ENCODE measurements at regions not wholly inside any gene's neighbourhood (a gene's known extent, or its start where the extent isn't known, plus 50 kb on each side); places are given as distances from the start of the nearest gene placed in this dataset.
"Not testable (repeated sequence)": the region's sequence is repeated elsewhere in the genome, so short reads cannot be mapped to it uniquely, and the experiment has no call there.

GRCh38 chrX:40868868-40869267 lies 133.5 kb upstream of the MED14 start:
- H2AFZ ChIP-seq (ENCODE audit: low read length), result no peak overlapping the region
- H3K9ac ChIP-seq (ENCODE audit: extremely low read depth, insufficient read length, low read length), result no peak overlapping the region
- no peak overlapping the region for H3K4ac ChIP-seq (ENCODE audit: low read depth, low read length)
- Mint-ChIP-seq H3K4me3 (no peak overlapping the region), H3K4me1 (peaks cover 2 to 5% of the 10 kb centered on the region in 2 experiments; a peak in 3 of 4 replicates), H3K27ac (no peak overlapping the region), H3K27me3 (ENCODE audit: low read depth) (no peaks in the 10 kb centered on the region; the same call in 1 of the 2 replicates), H3K9me3 (peaks cover 67 to 69% of the 10 kb centered on the region in 2 experiments), H3K36me3 (ENCODE audit: insufficient read depth in 1 of 3, low read depth in 3 of 3) (peaks cover 16 to 28% (median 27%) of the 10 kb centered on the region in 3 experiments)
- H2BK20ac ChIP-seq (ENCODE audit: low read depth, low read length, poor library complexity, severe bottlenecking), result no peak overlapping the region
- no peak overlapping the region for H3K18ac ChIP-seq (ENCODE audit: insufficient read length, low read depth, low read length)
- H2BK12ac ChIP-seq (ENCODE audit: insufficient read length, low read depth, low read length), result no peak overlapping the region
- no peak overlapping the region for H4K8ac ChIP-seq (replicated peaks; ENCODE audit: insufficient read length, low read depth, low read length)
- no CpG with 5 or more reads among the region's 3 CpGs for WGBS (ENCODE audit: extremely low coverage, insufficient read length, low lambda C conversion rate)
- DNase-seq, result no peak
- no peak overlapping the region for H3T11ph ChIP-seq (ENCODE audit: low read length)
- no peaks in the 10 kb centered on the region for H3K23me2 ChIP-seq (ENCODE audit: insufficient read length, low read depth, low read length, poor library complexity, severe bottlenecking)
- H3K56ac ChIP-seq (ENCODE audit: insufficient read length, low read depth, low read length), result no peak overlapping the region
- no peaks in the 10 kb centered on the region for H4K20me1 ChIP-seq (ENCODE audit: control insufficient read depth, insufficient read depth, insufficient read length)
- no peak overlapping the region for H2BK120ac ChIP-seq (ENCODE audit: low read depth, low read length, poor library complexity, severe bottlenecking)
- no peak overlapping the region for H2BK5ac ChIP-seq (ENCODE audit: insufficient read length, low read length)
- H3K4me1 ChIP-seq (ENCODE audit: insufficient read depth, low read length), result no peaks in the 10 kb centered on the region
- no peak overlapping the region for H3K14ac ChIP-seq (ENCODE audit: insufficient read depth, low read length)
- no peaks in the 10 kb centered on the region for H3K9me3 ChIP-seq (ENCODE audit: control insufficient read depth, low read depth, low read length)
- no peaks in the 10 kb centered on the region for H3K79me1 ChIP-seq (ENCODE audit: insufficient read depth, low read depth, low read length, poor library complexity, severe bottlenecking)
- H2BK15ac ChIP-seq (ENCODE audit: low read depth, low read length), result no peak overlapping the region
- H4K5ac ChIP-seq (ENCODE audit: insufficient read length, low read depth, low read length), result no peak overlapping the region
- no peak overlapping the region for H3K4me2 ChIP-seq (ENCODE audit: insufficient read depth, insufficient read length, low read length)
- H4K91ac ChIP-seq (ENCODE audit: insufficient read length, low read depth, low read length), result no peak overlapping the region
- no peaks in the 10 kb centered on the region for H3K79me2 ChIP-seq (ENCODE audit: insufficient read depth, low read length)
- TF ChIP-seq, protein P1, sequence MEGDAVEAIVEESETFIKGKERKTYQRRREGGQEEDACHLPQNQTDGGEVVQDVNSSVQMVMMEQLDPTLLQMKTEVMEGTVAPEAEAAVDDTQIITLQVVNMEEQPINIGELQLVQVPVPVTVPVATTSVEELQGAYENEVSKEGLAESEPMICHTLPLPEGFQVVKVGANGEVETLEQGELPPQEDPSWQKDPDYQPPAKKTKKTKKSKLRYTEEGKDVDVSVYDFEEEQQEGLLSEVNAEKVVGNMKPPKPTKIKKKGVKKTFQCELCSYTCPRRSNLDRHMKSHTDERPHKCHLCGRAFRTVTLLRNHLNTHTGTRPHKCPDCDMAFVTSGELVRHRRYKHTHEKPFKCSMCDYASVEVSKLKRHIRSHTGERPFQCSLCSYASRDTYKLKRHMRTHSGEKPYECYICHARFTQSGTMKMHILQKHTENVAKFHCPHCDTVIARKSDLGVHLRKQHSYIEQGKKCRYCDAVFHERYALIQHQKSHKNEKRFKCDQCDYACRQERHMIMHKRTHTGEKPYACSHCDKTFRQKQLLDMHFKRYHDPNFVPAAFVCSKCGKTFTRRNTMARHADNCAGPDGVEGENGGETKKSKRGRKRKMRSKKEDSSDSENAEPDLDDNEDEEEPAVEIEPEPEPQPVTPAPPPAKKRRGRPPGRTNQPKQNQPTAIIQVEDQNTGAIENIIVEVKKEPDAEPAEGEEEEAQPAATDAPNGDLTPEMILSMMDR (conservative IDR thresholded peaks at IDR 0.05), result no peak
- no peaks in the 10 kb centered on the region for H3K27me3 ChIP-seq (ENCODE audit: insufficient read depth, low read length)
- H3K23ac ChIP-seq (ENCODE audit: insufficient read length, low read depth, low read length), result no peak overlapping the region
- no peak overlapping the region for H2AK5ac ChIP-seq (ENCODE audit: insufficient read length, low read length)
- H3K27ac ChIP-seq (ENCODE audit: insufficient read length, low read depth, low read length), result no peak overlapping the region

- not testable (repeated sequence) for H3K9ac ChIP-seq (ENCODE audit: extremely low read depth, insufficient read length, low read length); H3K27ac Mint-ChIP-seq; H3K27me3 ChIP-seq (ENCODE audit: insufficient read depth, low read length); H3K23me2 ChIP-seq (ENCODE audit: insufficient read length, low read depth, low read length, poor library complexity, severe bottlenecking); H3K9me3 ChIP-seq (ENCODE audit: control insufficient read depth, low read depth, low read length); H3K4me3 Mint-ChIP-seq; H2AFZ ChIP-seq (ENCODE audit: low read length); H4K5ac ChIP-seq (ENCODE audit: insufficient read length, low read depth, low read length); H3K4me1 Mint-ChIP-seq; H3K27ac ChIP-seq (ENCODE audit: insufficient read length, low read depth, low read length); H4K8ac ChIP-seq (replicated peaks; ENCODE audit: insufficient read length, low read depth, low read length); H3K23ac ChIP-seq (ENCODE audit: insufficient read length, low read depth, low read length); H3K56ac ChIP-seq (ENCODE audit: insufficient read length, low read depth, low read length); H2BK120ac ChIP-seq (ENCODE audit: low read depth, low read length, poor library complexity, severe bottlenecking); H3K79me2 ChIP-seq (ENCODE audit: insufficient read depth, low read length); H2BK15ac ChIP-seq (ENCODE audit: low read depth, low read length); H4K20me1 ChIP-seq (ENCODE audit: control insufficient read depth, insufficient read depth, insufficient read length); H2BK12ac ChIP-seq (ENCODE audit: insufficient read length, low read depth, low read length); H2BK5ac ChIP-seq (ENCODE audit: insufficient read length, low read length); H3K79me1 ChIP-seq (ENCODE audit: insufficient read depth, low read depth, low read length, poor library complexity, severe bottlenecking); H3K18ac ChIP-seq (ENCODE audit: insufficient read length, low read depth, low read length); H3K4ac ChIP-seq (ENCODE audit: low read depth, low read length); H3K4me1 ChIP-seq (ENCODE audit: insufficient read depth, low read length); H3K14ac ChIP-seq (ENCODE audit: insufficient read depth, low read length); H3K27me3 Mint-ChIP-seq (ENCODE audit: low read depth); H4K91ac ChIP-seq (ENCODE audit: insufficient read length, low read depth, low read length); H3K4me2 ChIP-seq (ENCODE audit: insufficient read depth, insufficient read length, low read length); H2BK20ac ChIP-seq (ENCODE audit: low read depth, low read length, poor library complexity, severe bottlenecking); DNase-seq; H3T11ph ChIP-seq (ENCODE audit: low read length); H2AK5ac ChIP-seq (ENCODE audit: insufficient read length, low read length)
- no CpG with 5 or more reads among the region's 1 CpG for WGBS (ENCODE audit: extremely low coverage, insufficient read length, low lambda C conversion rate)
- Mint-ChIP-seq H3K9me3 (peaks cover 66 to 68% of the 10 kb centered on the region in 2 experiments), H3K36me3 (ENCODE audit: insufficient read depth in 1 of 3, low read depth in 3 of 3) (peaks cover 10 to 21% (median 14%) of the 10 kb centered on the region in 3 experiments)
Measured at GRCh38 chrX:40870982-40871381, 135.6 kb upstream of the MED14 start.
